Stimulated activated CD4-positive, alpha-beta T cell treated with anti-CD3 and anti-CD28 coated beads, TNF-alpha, amount 100 ng/mL, for 4 hours (primary cell): ENCODE measurements at regions not wholly inside any gene's neighbourhood (a gene's known extent, or its start where the extent isn't known, plus 50 kb on each side); places are given as distances from the start of the nearest gene placed in this dataset.
"Not testable (repeated sequence)": the region's sequence is repeated elsewhere in the genome, so short reads cannot be mapped to it uniquely, and the experiment has no call there.

Experiments used
- DNase-seq, 3 experiments: peaks; one replicate each; pipeline ENCODE4 v3.0.0-alpha.2; 2020; ENCODE audit warnings: low read depth in 3 of 3

- DNase-seq: no peak
Measured at GRCh38 chr3:194866236-194866635, 180.6 kb downstream of the FAM43A start.

GRCh38 chr3:194867270-194867983 is 181.7 kb downstream of the FAM43A start:
- no peak for DNase-seq

DNA sequence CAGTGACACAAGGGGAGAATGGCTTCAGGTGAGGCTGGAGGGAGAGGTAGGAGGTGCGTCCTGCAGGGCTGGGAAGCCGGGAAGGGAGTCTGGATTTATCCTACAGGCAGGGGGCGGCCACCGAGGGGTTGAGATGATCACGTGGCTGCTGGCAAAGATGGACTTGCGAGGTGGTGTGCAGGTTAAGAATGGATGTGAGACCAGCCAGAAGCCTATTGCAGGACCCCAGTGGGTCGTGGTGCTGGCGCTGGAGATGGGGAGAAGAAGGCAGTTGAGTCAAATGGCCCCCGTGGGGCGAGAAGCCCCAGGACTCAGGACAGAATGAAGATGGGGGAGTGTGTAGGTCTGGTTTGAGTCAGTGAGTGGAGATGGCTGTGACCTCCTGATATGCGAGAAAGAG is 183.1 kb downstream of the FAM43A start:
- no peak for DNase-seq

GRCh38 chr3:194869482-194870169 is 183.9 kb downstream of the FAM43A start:
- no peak for DNase-seq

DNA sequence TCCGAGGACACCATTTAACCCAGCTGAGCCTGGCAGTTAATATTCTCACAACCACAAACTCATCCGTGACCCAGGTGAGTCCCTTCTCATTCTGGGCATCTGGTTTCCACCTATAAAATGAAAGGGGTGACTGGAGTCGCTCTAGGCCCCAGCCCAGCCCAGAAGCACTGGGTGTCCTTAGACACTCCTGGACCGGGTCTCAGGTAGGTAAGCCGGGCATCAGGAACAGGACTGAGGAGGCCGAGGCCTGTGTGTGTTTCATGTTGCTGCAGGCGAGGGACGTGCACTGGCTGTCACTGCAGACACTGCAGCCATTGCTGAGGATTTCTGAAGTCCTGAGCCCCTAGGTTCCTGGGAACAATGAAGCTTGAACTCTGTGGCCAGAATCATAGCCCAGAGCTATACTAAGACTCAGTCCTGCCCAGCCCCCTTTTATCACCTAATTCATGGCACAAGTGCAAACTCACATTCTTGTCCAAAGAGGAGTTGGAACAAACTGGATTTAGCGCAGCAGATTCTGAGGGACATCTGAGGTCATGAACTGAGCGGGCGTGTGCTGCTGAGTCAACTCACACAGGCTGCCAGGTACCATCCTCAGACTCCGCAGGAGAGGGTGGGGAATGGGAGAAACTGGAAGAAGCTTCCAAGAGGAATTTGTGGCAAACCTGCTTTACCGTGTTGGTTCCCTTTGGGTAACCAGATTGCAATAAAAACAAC is 184.9 kb downstream of the FAM43A start:
- DNase-seq: no peak

- no peak for DNase-seq
Measured at GRCh38 chr3:194871143-194871863, 185.6 kb downstream of the FAM43A start.

GRCh38 chr3:194871864-194872668 is 186.4 kb downstream of the FAM43A start:
- no peak for DNase-seq

DNA sequence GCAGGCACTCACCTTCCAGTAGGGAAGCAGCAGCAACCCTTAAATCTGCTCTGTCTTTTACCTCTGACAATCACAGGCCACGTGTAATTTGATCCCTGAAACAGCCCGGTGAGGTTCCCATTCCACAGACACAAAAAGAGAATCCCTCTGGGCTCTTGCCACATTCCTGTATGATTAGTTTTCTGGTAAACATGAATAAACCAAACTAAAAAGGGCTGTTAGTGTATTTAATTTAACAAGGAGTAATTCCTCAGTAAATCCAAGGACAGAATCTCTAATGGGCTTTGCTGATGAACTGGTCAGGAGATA is 186.9 kb downstream of the FAM43A start:
- DNase-seq: no peak

DNA sequence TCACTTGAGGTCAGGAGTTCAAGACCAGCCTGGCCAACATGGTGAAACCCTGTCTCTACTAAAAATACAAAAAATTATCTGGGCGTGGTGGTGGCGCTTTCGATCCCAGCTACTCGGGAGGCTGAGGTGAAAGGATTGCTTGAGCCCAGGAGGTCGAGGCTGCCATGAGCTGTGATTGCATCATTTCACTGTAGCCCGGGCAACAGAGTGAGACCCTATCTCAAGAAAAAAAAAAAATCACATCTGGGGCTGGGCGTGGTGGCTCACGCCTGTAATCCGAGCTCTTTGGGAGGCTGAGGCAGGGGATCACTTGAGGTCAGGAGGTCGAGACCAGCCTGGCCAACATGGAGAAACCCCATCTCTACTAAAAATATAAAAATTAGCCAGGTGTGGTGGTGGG is 187.8 kb downstream of the FAM43A start:
- DNase-seq: not testable (repeated sequence)

DNA sequence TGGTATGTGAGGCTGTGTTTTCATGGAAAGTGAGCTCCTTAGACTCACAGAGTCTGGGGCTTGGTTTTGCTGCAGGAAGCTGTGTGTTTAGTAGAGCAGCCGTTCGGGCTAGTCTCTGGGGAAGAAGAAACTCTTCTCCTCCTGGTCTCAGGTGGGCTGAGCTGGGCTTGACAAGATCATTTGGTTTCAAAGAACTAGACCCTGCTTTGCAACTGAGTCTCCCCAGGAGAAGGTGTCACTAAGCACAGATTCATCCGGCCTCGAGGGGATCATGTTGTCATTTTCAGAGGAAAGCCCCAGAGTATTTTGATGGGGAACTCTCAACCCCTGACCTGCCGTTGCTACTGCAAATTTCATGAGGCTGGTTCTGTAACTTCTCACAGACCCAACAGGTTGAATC is 188.5 kb downstream of the FAM43A start:
- no peak for DNase-seq

DNA sequence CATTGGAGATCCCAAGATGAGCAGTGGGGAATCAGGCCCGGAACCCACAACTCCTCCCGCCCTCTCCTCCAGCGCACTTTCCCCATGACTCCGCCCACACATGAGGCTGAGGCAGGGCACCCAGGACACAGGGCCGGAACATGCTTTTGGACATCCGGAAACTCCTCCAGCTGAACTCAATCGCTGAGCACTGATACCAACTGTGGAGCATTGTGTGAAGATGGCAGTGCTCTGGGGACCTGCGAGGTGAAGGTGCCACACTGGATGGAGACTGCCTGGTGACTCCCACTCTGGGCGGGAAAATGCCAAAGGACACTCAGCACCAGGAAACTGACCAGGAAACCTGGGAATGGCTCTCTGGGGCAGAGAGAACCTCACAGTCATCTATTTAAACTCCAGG is 189.1 kb downstream of the FAM43A start:
- DNase-seq: no peak

GRCh38 chr3:194875581-194876402 is 190.1 kb downstream of the FAM43A start:
- DNase-seq: no peak

DNA sequence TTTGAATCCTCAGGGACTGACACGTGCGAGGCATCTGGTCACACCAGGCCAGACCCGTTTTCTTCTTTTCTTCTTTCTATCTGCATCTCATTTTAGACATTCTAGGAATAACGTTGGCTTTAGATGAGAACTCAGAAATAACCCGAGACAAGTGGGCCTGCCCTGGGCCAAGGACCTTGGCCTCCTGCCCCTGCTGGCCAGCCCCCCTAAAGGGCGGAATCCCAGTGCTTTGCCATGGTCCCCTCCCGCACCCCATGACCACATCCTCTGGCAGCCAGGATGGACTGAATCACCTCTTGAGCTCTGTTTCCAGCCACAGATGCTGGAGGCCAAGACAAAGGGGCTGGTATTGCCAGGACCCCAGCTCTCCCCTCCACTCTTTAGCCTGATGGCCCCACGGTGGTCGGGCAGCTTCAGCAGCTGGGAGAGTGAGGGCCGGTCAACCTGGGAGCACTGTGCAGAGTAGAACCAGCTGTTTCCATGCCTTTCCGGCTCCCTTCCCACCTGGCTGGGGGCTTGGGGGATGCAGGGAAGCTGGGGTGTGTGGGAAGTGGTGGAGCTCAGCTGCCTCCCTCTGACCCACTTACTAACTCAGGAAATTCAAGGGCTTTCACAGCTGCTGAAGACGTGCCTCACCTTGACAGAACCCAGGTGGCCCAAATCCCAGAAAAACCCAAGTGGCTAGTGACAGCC is 190.9 kb downstream of the FAM43A start:
- no peak for DNase-seq

- DNase-seq: no peak
Measured at GRCh38 chr3:194877291-194878119, 191.8 kb downstream of the FAM43A start.

GRCh38 chr3:194879126-194879877 is 193.6 kb downstream of the FAM43A start:
- no peak for DNase-seq

- DNase-seq: no peak
Measured at GRCh38 chr3:194879991-194880939, 194.6 kb downstream of the FAM43A start.
